SK-N-MC (cell line): ENCODE measurements at regions not wholly inside any gene's neighbourhood (a gene's known extent, or its start where the extent isn't known, plus 50 kb on each side); places are given as distances from the start of the nearest gene placed in this dataset.

Source experiments
- EZH2 ChIP-seq: fragments of 200-600 bp; sonication (generic); IDR thresholded peaks from one replicate; pipeline ENCODE4 v1.6.1; 2017; ENCODE audit warnings: antibody characterized with exemption
- POLR2AphosphoS5 ChIP-seq: IDR thresholded peaks from 2 replicates; pipeline ENCODE4 v1.6.1; 2012; ENCODE audit warnings: mild to moderate bottlenecking, low read depth, low read length, borderline replicate concordance

DNA sequence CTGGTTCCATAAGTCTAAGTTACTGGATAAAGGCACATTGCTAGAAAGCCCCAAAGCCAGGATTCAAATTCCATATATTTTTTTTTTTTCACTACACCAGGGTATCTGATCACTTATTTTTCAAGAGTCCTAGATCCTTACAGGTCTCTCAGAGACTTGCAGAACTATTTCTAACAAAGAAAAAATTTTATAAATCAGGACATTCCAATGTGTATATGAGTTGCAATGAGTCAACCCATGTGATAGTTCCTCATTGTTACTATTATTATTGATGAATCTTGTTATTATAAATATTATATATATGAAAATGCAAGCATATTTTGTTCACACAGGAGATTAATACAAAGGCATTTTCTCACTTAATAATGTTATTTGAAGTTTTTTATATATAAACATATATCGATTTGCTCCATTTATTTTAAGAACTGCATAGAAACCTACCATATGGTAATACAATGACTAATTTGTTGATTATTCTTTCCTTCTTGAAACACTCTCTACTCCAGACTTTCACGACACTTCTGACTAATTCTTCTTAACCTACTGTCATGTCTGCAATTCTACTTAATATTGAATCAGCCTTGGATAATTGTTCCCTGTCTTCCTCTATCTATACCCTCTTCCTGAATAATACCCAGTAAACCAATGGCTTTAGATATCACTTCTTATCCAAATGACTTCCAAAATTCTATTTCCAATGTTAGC lies 968.4 kb upstream of the NRXN1 start:
- TF ChIP-seq POLR2AphosphoS5 (no peak), EZH2 (no peak)
